A673 (cell line): ENCODE measurements at regions not wholly inside any gene's neighbourhood (a gene's known extent, or its start where the extent isn't known, plus 50 kb on each side); places are given as distances from the start of the nearest gene placed in this dataset.
"Not testable (repeated sequence)": the region's sequence is repeated elsewhere in the genome, so short reads cannot be mapped to it uniquely, and the experiment has no call there.

Experiments
- BruUV-seq: library from RNA; stranded (reverse); fragments of 400-500 nt; replicated peaks from 2 replicates; lab custom pipeline; 2021; lab: Mats Ljungman, UMichigan
- CTCF ChIA-PET: fragments of 300-600 bp; sonication (Branson Sonifier 250); formaldehyde crosslinking; loops from one replicate; lab custom pipeline; 2022; ENCODE audit warnings: antibody characterized with exemption; lab: Charles Lee
- POLR2A ChIA-PET: fragments of 300-600 bp; sonication (Branson Sonifier 250); formaldehyde crosslinking; loops from one replicate; lab custom pipeline; 2022; ENCODE audit warnings: antibody characterized with exemption; ENCODE audit not compliant: low non-redundant PET; lab: Charles Lee
- DNase-seq: peaks from one replicate; pipeline ENCODE4 v3.0.0-alpha.2; 2015; ENCODE audit warnings: low spot score
- H3K27ac ChIP-seq: fragments of 200-600 bp; sonication (generic); 2 replicates; pipeline ENCODE4 v1.5.1; 2016; ENCODE audit warnings: mixed run types, low read depth, mild to moderate bottlenecking, mixed read lengths, antibody characterized with exemption, low read length; ENCODE audit not compliant: poor library complexity, severe bottlenecking
- H3K27me3 ChIP-seq: fragments of 200-600 bp; sonication (generic); replicated peaks from 2 replicates; pipeline ENCODE4 v1.6.1; 2017; ENCODE audit warnings: mixed run types, low read depth, mild to moderate bottlenecking, mixed read lengths, antibody characterized with exemption, low read length; ENCODE audit not compliant: insufficient read depth, poor library complexity
- H3K36me3 ChIP-seq: fragments of 200-600 bp; sonication (generic); 2 replicates; pipeline ENCODE4 v1.6.1; 2016; ENCODE audit warnings: mixed run types, mild to moderate bottlenecking, mixed read lengths, antibody characterized with exemption, low read length; ENCODE audit not compliant: insufficient read depth, poor library complexity, severe bottlenecking
- H3K4me1 ChIP-seq: fragments of 200-600 bp; sonication (generic); 2 replicates; pipeline ENCODE4 v1.6.1; 2017; ENCODE audit warnings: mixed run types, mild to moderate bottlenecking, mixed read lengths, antibody characterized with exemption, low read length; ENCODE audit not compliant: insufficient read depth, poor library complexity, severe bottlenecking
- H3K4me3 ChIP-seq: fragments of 200-600 bp; sonication (generic); 2 replicates; pipeline ENCODE4 v1.5.1; 2016; ENCODE audit warnings: low read depth, mixed run types, mild to moderate bottlenecking, mixed read lengths, low read length; ENCODE audit not compliant: poor library complexity, severe bottlenecking
- H3K9me3 ChIP-seq: fragments of 200-600 bp; sonication (generic); 2 replicates; pipeline ENCODE4 v1.6.1; 2016; ENCODE audit warnings: mixed run types, low read depth, mild to moderate bottlenecking, mixed read lengths, antibody characterized with exemption, low read length; ENCODE audit not compliant: poor library complexity, severe bottlenecking
- EZH2 ChIP-seq: fragments of 200-600 bp; sonication (generic); IDR thresholded peaks from 2 replicates; pipeline ENCODE4 v1.6.1; 2017; ENCODE audit warnings: borderline replicate concordance, low read depth, mild to moderate bottlenecking, mixed read lengths, antibody characterized with exemption, low read length; ENCODE audit not compliant: poor library complexity, severe bottlenecking
- intact Hi-C: fragments of 100-400 bp; cut with micrococcal nuclease; formaldehyde crosslinking; loops from one replicate; pipeline ENCODE4 v1.10.0; 2022; ENCODE audit not compliant: unreplicated experiment
- TF ChIP-seq, protein P1 (sequence below): fragments of 300-800, 200-600 bp; sonication (generic); conservative IDR thresholded peaks from 2 replicates; pipeline ENCODE4 v1.5.1; 2017; ENCODE audit warnings: low read depth, mild to moderate bottlenecking, antibody characterized with exemption, low read length, moderate library complexity, mixed read lengths

DNA sequence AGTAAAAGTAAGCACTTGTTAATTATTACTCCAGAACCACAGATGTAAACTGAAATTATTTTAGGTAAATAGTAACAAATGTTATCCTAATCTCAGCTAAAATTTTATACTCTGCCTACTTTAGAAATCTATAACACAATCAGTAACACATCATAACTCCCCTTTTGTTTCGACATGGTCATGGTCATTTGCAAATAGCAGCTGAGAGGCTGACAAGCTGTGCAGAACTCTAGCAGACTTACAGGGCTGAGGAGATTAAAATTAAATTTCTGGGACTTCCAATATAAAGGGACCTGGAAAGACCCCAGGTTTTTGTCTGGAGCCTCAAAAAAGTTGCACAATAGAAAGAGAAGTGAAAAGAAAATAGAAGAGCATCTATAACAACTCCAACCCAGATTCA is 88.8 kb downstream of the PRL start:
- Histone ChIP-seq H3K4me3 (no peak overlapping the region), H3K36me3 (no peaks in the 10 kb centered on the region), H3K4me1 (no peaks in the 10 kb centered on the region), H3K27me3 (no peaks in the 10 kb centered on the region), H3K9me3 (no peaks in the 10 kb centered on the region), H3K27ac (no peak overlapping the region)
- DNase-seq: no peak
- ChIA-PET POLR2A (no interaction called here), CTCF (interaction anchor here (0.6 kb wide), 1 partner anchor 394 kb away, joined by 4 read pairs; no protein-coding TSS in a partner anchor)
- intact Hi-C loops: no loop called here
- no peak for TF ChIP-seq EZH2
- TF ChIP-seq, protein P1, sequence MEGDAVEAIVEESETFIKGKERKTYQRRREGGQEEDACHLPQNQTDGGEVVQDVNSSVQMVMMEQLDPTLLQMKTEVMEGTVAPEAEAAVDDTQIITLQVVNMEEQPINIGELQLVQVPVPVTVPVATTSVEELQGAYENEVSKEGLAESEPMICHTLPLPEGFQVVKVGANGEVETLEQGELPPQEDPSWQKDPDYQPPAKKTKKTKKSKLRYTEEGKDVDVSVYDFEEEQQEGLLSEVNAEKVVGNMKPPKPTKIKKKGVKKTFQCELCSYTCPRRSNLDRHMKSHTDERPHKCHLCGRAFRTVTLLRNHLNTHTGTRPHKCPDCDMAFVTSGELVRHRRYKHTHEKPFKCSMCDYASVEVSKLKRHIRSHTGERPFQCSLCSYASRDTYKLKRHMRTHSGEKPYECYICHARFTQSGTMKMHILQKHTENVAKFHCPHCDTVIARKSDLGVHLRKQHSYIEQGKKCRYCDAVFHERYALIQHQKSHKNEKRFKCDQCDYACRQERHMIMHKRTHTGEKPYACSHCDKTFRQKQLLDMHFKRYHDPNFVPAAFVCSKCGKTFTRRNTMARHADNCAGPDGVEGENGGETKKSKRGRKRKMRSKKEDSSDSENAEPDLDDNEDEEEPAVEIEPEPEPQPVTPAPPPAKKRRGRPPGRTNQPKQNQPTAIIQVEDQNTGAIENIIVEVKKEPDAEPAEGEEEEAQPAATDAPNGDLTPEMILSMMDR: no peak
- no TSS peak for BruUV-seq

DNA sequence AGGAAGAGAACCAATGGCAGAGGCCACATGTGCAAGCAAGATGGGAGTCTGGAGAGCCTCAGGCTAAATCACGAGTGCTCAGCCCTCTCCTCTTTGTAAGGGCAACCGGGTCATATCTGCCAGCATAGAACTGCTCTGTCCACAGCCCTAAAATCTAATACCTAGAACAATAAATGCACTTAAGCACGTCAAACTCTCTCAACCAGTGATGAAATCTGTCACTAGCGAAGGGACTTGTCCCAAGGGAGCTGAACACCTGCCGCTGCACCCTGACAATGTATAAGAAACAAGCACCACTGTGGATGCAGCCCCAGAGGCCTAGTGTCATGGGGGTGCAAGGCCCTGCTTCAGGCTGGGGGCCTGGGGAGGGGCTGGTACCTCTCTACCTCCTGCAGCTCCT is 82.5 kb downstream of the PRL start:
- CTCF ChIA-PET: no interaction called here
- no peak for TF ChIP-seq EZH2
- TF ChIP-seq, protein P1: no peak
- no peak for DNase-seq
- BruUV-seq: no TSS peak
- no peaks in the 10 kb centered on the region for H3K4me1 ChIP-seq
- no peak overlapping the region for H3K4me3 ChIP-seq
- H3K27ac ChIP-seq: no peak overlapping the region
- H3K27me3 ChIP-seq: no peaks in the 10 kb centered on the region
- H3K36me3 ChIP-seq: no peaks in the 10 kb centered on the region
- H3K9me3 ChIP-seq: no peaks in the 10 kb centered on the region
- POLR2A ChIA-PET: no interaction called here
- intact Hi-C loops: no loop called here

DNA sequence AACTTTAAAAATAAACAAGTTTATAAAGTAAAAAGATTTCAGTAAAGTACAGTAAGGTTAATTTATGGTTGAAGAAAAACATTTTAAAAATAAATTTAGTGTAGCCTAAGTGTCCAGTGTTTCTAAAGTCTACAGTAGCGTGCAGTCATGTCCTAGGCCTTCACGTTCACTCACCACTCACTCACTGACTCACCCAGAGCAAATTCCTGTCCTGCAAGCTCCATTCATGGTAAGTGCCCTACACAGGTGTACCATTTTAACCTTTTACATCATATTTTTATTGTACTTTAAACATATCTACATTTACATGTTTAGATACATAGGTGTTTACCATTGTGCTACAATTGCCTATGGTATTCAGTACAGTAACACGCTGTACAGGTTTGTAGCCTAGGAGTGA is 81.4 kb downstream of the PRL start:
- CTCF ChIA-PET, H3K4me3 ChIP-seq, H3K27me3 ChIP-seq, POLR2A ChIA-PET, BruUV-seq, DNase-seq, H3K4me1 ChIP-seq, H3K9me3 ChIP-seq, H3K27ac ChIP-seq, H3K36me3 ChIP-seq, intact Hi-C loops: not testable (repeated sequence)

DNA sequence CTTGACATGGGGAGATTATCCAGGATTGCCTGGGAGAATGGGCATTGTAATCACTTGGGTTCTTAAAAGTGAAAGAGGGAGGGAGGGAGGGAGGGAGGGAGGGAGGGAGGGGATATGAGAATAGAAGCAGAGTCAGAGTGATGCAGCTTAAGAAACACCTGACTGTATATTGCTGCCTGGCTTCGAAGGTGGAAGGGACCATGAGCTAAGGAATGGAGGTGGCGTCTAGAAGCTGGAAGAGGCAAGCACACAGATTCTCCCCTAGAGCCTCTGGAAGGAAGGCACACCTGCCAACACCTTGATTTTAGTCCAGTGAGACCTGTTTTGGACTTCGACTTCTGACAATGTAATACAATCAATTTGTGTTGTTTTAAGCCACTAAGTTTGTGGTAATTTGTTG is 78.4 kb downstream of the PRL start:
- Histone ChIP-seq H3K27me3 (no peaks in the 10 kb centered on the region), H3K4me3 (no peak overlapping the region), H3K4me1 (no peaks in the 10 kb centered on the region), H3K36me3 (no peaks in the 10 kb centered on the region), H3K27ac (no peak overlapping the region), H3K9me3 (no peaks in the 10 kb centered on the region)
- BruUV-seq: no TSS peak
- TF ChIP-seq, protein P1: no peak
- TF ChIP-seq EZH2: no peak
- intact Hi-C loops: no loop called here
- CTCF ChIA-PET: no interaction called here
- POLR2A ChIA-PET: no interaction called here
- DNase-seq: no peak
